HepG2 (cell line): ENCODE measurements at regions not wholly inside any gene's neighbourhood (a gene's known extent, or its start where the extent isn't known, plus 50 kb on each side); places are given as distances from the start of the nearest gene placed in this dataset.

Source experiments
- ATAC-seq: fragments of 200-7000 bp; cut with Tn5 transposase; 3 replicates; pipeline ENCODE4 v1.9.1; 2020; ENCODE audit warnings: mild to moderate bottlenecking, moderate library complexity
- BruUV-seq: library from RNA; stranded (reverse); fragments of 400-500 nt; replicated peaks from 2 replicates; lab custom pipeline; 2021; lab: Mats Ljungman, UMichigan
- CTCF ChIA-PET: fragments of 300-600 bp; formaldehyde crosslinking; extraction: SDS; loops from one replicate; lab custom pipeline; 2021; ENCODE audit warnings: low total read pairs, inconsistent platforms, low intra/inter-chr PET ratio; lab: Yijun Ruan, JAX
- POLR2A ChIA-PET: fragments of 350-600 bp; sonication (Branson Sonifier 250); formaldehyde crosslinking; loops from one replicate; lab custom pipeline; 2020; ENCODE audit warnings: antibody characterized with exemption, inconsistent platforms; lab: Yijun Ruan, JAX
- DNase-seq: peaks from one replicate; pipeline ENCODE4 v3.0.0-alpha.2; 2015; ENCODE audit warnings: low spot score
- FAIRE-seq: peaks from 3 replicates; lab custom pipeline; 2011; peaks lifted over from hg19 to GRCh38; lab: Jason Lieb, UNC
- H2AFZ ChIP-seq: one replicate; pipeline ENCODE4 v1.6.1; 2011; ENCODE audit warnings: low read length, inconsistent platforms
- H3K27ac ChIP-seq: fragments of 300-600 bp; 3 replicates; pipeline ENCODE4 v1.8.0; 2011; ENCODE audit warnings: mixed run types, mild to moderate bottlenecking, mixed read lengths, low read length, inconsistent platforms; ENCODE audit not compliant: insufficient read depth; ENCODE audit errors: extremely low read length
- H3K27me3 ChIP-seq, 2 experiments: fragments of 200-600 bp in 1 of 2; 2 replicates in 1 of 2; 3 replicates in 1 of 2; pipeline versions ENCODE4 v1.6.0 to v1.8.0; 2011; ENCODE audit warnings: low read length in 2 of 2, mild to moderate bottlenecking in 2 of 2, moderate library complexity in 2 of 2, inconsistent platforms in 1 of 2; ENCODE audit not compliant: insufficient read depth in 2 of 2, control insufficient read depth in 1 of 2
- H3K36me3 ChIP-seq, 2 experiments: fragments of 200-600 bp in 1 of 2; replicated peaks in 1 of 2; 2 replicates in 1 of 2; 3 replicates in 1 of 2; pipeline versions ENCODE4 v1.5.1 to v1.8.0; 2011; ENCODE audit warnings: low read length in 2 of 2, inconsistent platforms in 1 of 2; ENCODE audit not compliant: insufficient read depth in 2 of 2, control insufficient read depth in 1 of 2
- H3K4me1 ChIP-seq: 2 replicates; pipeline ENCODE4 v1.5.1; 2012; ENCODE audit warnings: low read length, inconsistent platforms; ENCODE audit not compliant: insufficient read depth
- H3K4me2 ChIP-seq: 2 replicates; pipeline ENCODE4 v1.6.0; 2011; ENCODE audit warnings: low read depth, low read length, inconsistent platforms
- H3K4me3 ChIP-seq, 3 experiments: fragments of 200-600 bp in 1 of 3; sonication (generic), shearing (Covaris generic) in 1 of 3; replicated peaks in 1 of 3; 2 replicates each; pipeline ENCODE4 v1.5.1; 2011 to 2016; ENCODE audit warnings: low read length in 3 of 3, inconsistent platforms in 2 of 3, low read depth in 2 of 3, mild to moderate bottlenecking in 2 of 3, control low read depth in 1 of 3, mixed read lengths in 1 of 3; ENCODE audit not compliant: insufficient read depth in 1 of 3
- H3K79me2 ChIP-seq: one replicate; pipeline ENCODE4 v1.6.1; 2011; ENCODE audit warnings: low read length, inconsistent platforms; ENCODE audit not compliant: insufficient read depth
- H3K9ac ChIP-seq: 2 replicates; pipeline ENCODE4 v1.6.0; 2011; ENCODE audit warnings: mild to moderate bottlenecking, low read depth, low read length, inconsistent platforms; ENCODE audit not compliant: insufficient read depth
- H3K9me3 ChIP-seq: 2 replicates; pipeline ENCODE4 v1.5.1; 2012; ENCODE audit warnings: mild to moderate bottlenecking, low read length
- H4K20me1 ChIP-seq: 2 replicates; pipeline ENCODE4 v1.6.0; 2011; ENCODE audit warnings: inconsistent platforms, mild to moderate bottlenecking, low read length, moderate library complexity; ENCODE audit not compliant: insufficient read depth
- ARNTL ChIP-seq: sonication (generic); formaldehyde crosslinking; IDR thresholded peaks from 2 replicates; pipeline ENCODE4 v1.4.0; 2020; ENCODE audit warnings: mild to moderate bottlenecking, missing genetic modification reagents
- KIAA2018 ChIP-seq: sonication (generic); formaldehyde crosslinking; IDR thresholded peaks from 2 replicates; pipeline ENCODE4 v1.5.0; 2020; ENCODE audit warnings: mild to moderate bottlenecking, missing genetic modification reagents, borderline replicate concordance
- MEIS2 ChIP-seq: sonication (generic); formaldehyde crosslinking; IDR thresholded peaks from 2 replicates; pipeline ENCODE4 v1.9.0; 2021; ENCODE audit warnings: mild to moderate bottlenecking, missing genetic modification reagents
- MXD4 ChIP-seq: IDR thresholded peaks from 2 replicates; pipeline ENCODE4 v1.6.1; 2016; ENCODE audit warnings: mild to moderate bottlenecking, missing biosample characterization, missing genetic modification reagents
- MYC ChIP-seq: sonication (generic); formaldehyde crosslinking; IDR thresholded peaks from 2 replicates; pipeline ENCODE4 v1.9.0; 2021; ENCODE audit warnings: missing genetic modification reagents, borderline replicate concordance
- NR2F6 ChIP-seq, 2 experiments: IDR thresholded peaks; 2 replicates each; pipeline ENCODE4 v1.6.1; 2016; ENCODE audit warnings: antibody characterized with exemption in 1 of 2, mild to moderate bottlenecking in 1 of 2
- TBP ChIP-seq: sonication (generic); formaldehyde crosslinking; IDR thresholded peaks from 2 replicates; pipeline ENCODE4 v1.5.0; 2020; ENCODE audit warnings: missing genetic modification reagents
- ZKSCAN1 ChIP-seq: fragments of 150-350 bp; IDR thresholded peaks from 2 replicates; pipeline ENCODE4 v1.6.1; 2014; ENCODE audit warnings: low read length
- ZNF326 ChIP-seq: sonication (generic); formaldehyde crosslinking; IDR thresholded peaks from 2 replicates; pipeline ENCODE4 v1.4.0; 2020; ENCODE audit warnings: missing genetic modification reagents, borderline replicate concordance
- ZNF333 ChIP-seq: sonication (generic); formaldehyde crosslinking; IDR thresholded peaks from 2 replicates; pipeline ENCODE4 v1.4.0; 2020; ENCODE audit warnings: mild to moderate bottlenecking, missing genetic modification reagents, borderline replicate concordance
- ZNF547 ChIP-seq: sonication (generic); formaldehyde crosslinking; IDR thresholded peaks from 2 replicates; pipeline ENCODE4 v1.5.1; 2020; ENCODE audit warnings: mild to moderate bottlenecking, missing genetic modification reagents
- ZNF558 ChIP-seq: sonication (generic); formaldehyde crosslinking; IDR thresholded peaks from 2 replicates; pipeline ENCODE4 v1.9.0; 2022; ENCODE audit warnings: mild to moderate bottlenecking, missing genetic modification reagents, borderline replicate concordance
- WGBS: methylation state at CpG from one replicate; pipeline ENCODE4 v1.1.6; 2017; ENCODE audit warnings: low lambda C conversion rate; 5-methylcytosine and 5-hydroxymethylcytosine counted together
- in situ Hi-C: cut with HindIII; loops from 2 replicates; pipeline ENCODE4 v1.10.0; 2017; ENCODE audit warnings: low pct_unique_long_range_greater_than_20kb; ENCODE audit not compliant: extremely low pct_ligation_motif_present
- intact Hi-C: fragments of 100-400 bp; cut with micrococcal nuclease; formaldehyde crosslinking; loops from one replicate; pipeline ENCODE4 v1.10.0; 2022; ENCODE audit not compliant: unreplicated experiment

GRCh38 chrX:130560544-130560943 is 158.8 kb downstream of the RBMX2 start (continued):
- TF ChIP-seq KIAA2018 (CRISPR knock-in tag) (no peak), MXD4 (CRISPR knock-in tag) (no peak), TBP (CRISPR knock-in tag) (no peak), ARNTL (CRISPR knock-in tag) (no peak), MEIS2 (CRISPR knock-in tag) (no peak), MYC (CRISPR knock-in tag) (no peak)

- no TSS peak for BruUV-seq
- in situ Hi-C loops (no loop called here), intact Hi-C loops (no loop called here)
- DNase-seq (no peak), FAIRE-seq (no peak), ATAC-seq (no peak)
- Histone ChIP-seq H3K4me2 (no peak overlapping the region), H3K27me3 (no peaks in the 10 kb centered on the region), H3K79me2 (no peaks in the 10 kb centered on the region), H3K36me3 (no peaks in the 10 kb centered on the region), H4K20me1 (no peaks in the 10 kb centered on the region), H3K9me3 (no peaks in the 10 kb centered on the region), H3K9ac (no peak overlapping the region), H2AFZ (no peak overlapping the region), H3K4me1 (no peaks in the 10 kb centered on the region), H3K4me3 (no peak overlapping the region), H3K27ac (no peak overlapping the region)
- WGBS, result 13% methylated on average over 1 of the region's 1 CpG
- ChIA-PET POLR2A (no interaction called here), CTCF (no interaction called here)
- TF ChIP-seq ZKSCAN1 (no peak), ZNF333 (CRISPR knock-in tag) (no peak), NR2F6 (IDR thresholded peaks at IDR 0.05) (no peak), NR2F6 (CRISPR knock-in tag; IDR thresholded peaks at IDR 0.05) (no peak), ZNF547 (no peak), ZNF558 (CRISPR knock-in tag) (no peak), ZNF326 (CRISPR knock-in tag) (no peak)
Observed at GRCh38 chrX:130561930-130562329, 160.1 kb downstream of the RBMX2 start.
